HG03196 (cell line): ENCODE measurements at regions not wholly inside any gene's neighbourhood (a gene's known extent, or its start where the extent isn't known, plus 50 kb on each side); places are given as distances from the start of the nearest gene placed in this dataset.
"Not testable (repeated sequence)": the region's sequence is repeated elsewhere in the genome, so short reads cannot be mapped to it uniquely, and the experiment has no call there.

Source experiments
- ATAC-seq: cut with Tn5 transposase; IDR thresholded peaks from one replicate; pipeline ENCODE4 v1.9.1; 2021; ENCODE audit not compliant: unreplicated experiment

DNA sequence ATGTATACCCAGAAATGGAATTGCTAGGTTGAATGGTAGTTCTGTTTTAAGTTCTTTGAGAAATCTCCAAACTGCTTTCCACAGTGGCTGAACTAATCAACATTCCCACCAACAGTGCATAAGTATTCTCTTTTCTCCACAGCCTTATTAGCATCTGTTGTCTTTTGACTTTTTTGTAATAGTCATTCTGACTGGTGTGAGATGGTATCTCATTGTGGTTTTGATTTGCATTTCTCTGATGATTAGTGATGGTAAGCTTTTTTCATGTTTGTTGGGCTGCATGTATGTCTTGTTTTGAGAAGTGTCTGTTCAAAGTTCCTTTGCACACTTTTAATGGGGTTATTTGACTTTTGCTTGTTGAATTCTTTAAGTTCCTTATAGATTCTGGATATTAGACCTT lies 52.4 kb upstream of the EHHADH start:
- not testable (repeated sequence) for ATAC-seq

DNA sequence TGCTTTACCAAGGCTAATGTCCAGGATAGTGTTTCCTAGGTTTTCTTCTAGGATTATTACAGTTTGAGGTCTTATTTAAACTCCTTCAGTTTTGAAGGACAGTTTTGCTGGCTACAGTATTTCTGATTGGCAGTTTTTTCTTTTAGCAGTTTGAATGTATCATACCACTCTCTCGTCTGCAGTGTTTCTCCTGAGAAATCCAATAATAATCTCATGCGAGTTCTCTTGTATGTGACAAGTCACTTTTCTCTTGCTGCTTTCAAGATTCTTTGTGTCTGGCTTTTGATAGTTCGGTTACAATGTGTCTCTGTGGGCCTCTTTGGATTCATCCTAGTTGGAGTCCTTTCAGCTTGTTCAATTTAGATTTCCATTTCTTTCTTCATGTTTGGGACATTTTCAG lies 53.0 kb upstream of the EHHADH start:
- ATAC-seq: no peak

DNA sequence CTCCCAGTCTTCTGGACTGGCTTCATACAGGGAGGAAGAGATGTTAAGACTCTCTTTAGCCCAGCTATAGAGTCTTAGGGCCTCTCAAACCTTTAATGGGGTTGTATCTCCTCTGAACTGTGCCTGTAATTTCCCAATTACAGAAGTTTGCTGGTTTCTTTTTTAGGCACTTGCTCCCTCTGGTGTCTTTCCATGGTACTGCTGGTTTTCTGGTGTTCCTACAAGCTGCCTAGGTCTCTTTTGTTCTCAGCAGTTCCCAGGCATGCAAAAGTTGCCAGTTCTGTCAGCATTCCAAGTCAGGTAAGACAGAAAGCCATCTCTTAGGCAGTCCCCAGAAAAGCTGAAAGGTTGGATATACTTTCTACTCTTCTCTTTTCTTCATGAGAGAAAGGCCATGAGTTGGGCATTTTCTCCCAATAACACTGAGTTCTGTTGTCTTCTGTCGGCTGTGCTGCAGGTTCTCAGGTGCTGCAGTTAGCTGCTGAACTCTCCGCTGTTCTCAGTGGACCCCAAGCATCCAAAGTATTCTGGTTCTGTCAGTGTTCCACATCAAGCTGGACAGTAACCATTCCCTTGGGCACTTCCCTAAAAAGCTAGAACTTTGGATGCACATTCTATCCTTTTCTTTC lies 54.4 kb upstream of the EHHADH start:
- ATAC-seq: peak; percentile 45

DNA sequence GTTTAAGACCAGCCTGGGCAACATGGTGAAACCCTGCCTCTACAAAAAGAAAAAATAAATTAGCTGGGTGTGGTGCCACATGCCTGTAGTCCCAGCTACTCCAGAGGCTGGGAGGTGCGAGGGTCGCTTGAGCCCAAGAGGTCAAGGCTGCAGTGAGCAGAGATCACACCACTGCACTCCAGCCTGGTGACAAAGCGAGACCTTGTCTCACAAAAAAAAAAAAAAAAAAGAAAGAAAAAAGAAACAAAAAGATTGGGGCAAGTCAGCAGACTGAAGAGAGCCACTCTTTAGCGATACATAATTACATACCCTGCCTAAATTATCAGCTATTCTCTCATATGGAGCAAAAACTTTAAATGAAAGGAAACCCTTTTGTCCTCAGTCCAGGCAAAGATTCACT lies 53.6 kb upstream of the MAP3K13 start:
- ATAC-seq: no peak

DNA sequence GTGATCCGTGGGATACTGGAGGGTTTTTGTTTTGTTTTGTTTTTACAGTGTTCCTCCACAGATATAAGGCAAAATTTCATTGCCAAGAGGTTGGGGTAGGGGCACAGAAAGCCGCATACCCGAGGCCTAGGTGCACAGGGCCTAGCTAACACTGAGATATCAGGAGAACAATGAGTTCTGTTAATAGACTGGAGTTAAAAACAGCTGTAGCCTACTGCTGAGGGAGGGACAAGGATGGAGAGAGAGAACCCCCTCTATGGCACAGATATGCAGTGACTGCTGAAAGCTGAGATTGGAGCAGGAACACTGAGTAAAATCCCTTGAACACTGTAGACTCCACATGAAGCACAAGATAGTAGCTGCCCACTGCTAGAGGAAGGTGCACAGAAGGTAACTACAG lies 53.1 kb upstream of the MAP3K13 start:
- ATAC-seq: no peak

DNA sequence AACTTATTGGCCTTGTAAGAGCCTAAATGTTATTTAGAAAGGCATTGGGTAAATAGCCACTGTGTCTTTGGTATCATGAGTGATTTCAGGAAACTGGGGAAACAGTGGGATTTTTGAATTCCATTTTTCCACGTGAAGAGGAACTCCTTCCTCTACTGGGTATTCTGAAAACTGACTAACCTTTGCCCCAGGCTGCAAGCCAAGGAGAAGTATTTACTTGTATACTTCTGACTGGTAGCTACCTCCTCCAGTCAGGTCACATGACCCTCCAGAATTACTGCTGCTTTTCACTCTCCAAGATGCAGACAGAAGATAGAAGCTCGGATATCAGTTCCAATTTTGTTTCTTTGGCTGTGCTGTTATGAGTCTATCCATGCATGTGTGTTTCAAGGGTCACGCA lies 50.9 kb upstream of the MAP3K13 start:
- ATAC-seq: no peak
